ENCODE measurements at regions not wholly inside any gene's neighbourhood (a gene's known extent, or its start where the extent isn't known, plus 50 kb on each side); places are given as distances from the start of the nearest gene placed in this dataset.

- TF ChIP-seq POLR2A (IDR thresholded peaks at IDR 0.05) = no peak
- TF ChIP-seq, protein P1, sequence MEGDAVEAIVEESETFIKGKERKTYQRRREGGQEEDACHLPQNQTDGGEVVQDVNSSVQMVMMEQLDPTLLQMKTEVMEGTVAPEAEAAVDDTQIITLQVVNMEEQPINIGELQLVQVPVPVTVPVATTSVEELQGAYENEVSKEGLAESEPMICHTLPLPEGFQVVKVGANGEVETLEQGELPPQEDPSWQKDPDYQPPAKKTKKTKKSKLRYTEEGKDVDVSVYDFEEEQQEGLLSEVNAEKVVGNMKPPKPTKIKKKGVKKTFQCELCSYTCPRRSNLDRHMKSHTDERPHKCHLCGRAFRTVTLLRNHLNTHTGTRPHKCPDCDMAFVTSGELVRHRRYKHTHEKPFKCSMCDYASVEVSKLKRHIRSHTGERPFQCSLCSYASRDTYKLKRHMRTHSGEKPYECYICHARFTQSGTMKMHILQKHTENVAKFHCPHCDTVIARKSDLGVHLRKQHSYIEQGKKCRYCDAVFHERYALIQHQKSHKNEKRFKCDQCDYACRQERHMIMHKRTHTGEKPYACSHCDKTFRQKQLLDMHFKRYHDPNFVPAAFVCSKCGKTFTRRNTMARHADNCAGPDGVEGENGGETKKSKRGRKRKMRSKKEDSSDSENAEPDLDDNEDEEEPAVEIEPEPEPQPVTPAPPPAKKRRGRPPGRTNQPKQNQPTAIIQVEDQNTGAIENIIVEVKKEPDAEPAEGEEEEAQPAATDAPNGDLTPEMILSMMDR (IDR thresholded peaks at IDR 0.05) = no peak
Observed at GRCh38 chr16:86044881-86045590, 146.1 kb downstream of the IRF8 start.
